ENCODE measurements at regions not wholly inside any gene's neighbourhood (a gene's known extent, or its start where the extent isn't known, plus 50 kb on each side); places are given as distances from the start of the nearest gene placed in this dataset.

DNA sequence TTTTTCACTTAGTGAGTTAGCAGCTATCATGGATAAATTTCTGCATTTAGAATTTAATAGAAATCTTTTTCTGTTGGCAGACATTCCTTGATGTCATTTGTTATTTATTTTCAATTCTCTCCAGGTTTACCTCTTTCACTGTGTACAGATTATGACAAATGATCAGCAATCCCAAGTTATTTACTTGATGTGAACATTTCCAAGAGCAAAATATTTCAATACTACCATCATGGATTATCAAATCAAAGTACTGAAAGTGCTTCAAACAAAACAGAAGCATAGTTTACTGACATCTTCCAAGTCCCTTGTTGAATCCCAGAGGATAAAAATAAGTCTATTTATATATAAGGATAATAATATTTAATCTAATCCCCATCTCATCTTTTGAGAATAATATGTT is 852.2 kb upstream of the CITED2 start:
- Histone ChIP-seq H3K9me3 (no peaks in the 10 kb centered on the region), H3K27me3 (ENCODE audit: low read depth) (no peaks in the 10 kb centered on the region), H3K4me3 (no peak overlapping the region), H3K4me1 (no peaks in the 10 kb centered on the region), H3K36me3 (no peaks in the 10 kb centered on the region), H3K27ac (no peak overlapping the region)
- TF ChIP-seq, protein P1, sequence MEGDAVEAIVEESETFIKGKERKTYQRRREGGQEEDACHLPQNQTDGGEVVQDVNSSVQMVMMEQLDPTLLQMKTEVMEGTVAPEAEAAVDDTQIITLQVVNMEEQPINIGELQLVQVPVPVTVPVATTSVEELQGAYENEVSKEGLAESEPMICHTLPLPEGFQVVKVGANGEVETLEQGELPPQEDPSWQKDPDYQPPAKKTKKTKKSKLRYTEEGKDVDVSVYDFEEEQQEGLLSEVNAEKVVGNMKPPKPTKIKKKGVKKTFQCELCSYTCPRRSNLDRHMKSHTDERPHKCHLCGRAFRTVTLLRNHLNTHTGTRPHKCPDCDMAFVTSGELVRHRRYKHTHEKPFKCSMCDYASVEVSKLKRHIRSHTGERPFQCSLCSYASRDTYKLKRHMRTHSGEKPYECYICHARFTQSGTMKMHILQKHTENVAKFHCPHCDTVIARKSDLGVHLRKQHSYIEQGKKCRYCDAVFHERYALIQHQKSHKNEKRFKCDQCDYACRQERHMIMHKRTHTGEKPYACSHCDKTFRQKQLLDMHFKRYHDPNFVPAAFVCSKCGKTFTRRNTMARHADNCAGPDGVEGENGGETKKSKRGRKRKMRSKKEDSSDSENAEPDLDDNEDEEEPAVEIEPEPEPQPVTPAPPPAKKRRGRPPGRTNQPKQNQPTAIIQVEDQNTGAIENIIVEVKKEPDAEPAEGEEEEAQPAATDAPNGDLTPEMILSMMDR (IDR thresholded peaks at IDR 0.05): no peak
- intact Hi-C loops (cut with DNase I): no loop called here
- ATAC-seq: no peak
- no peak for DNase-seq

DNA sequence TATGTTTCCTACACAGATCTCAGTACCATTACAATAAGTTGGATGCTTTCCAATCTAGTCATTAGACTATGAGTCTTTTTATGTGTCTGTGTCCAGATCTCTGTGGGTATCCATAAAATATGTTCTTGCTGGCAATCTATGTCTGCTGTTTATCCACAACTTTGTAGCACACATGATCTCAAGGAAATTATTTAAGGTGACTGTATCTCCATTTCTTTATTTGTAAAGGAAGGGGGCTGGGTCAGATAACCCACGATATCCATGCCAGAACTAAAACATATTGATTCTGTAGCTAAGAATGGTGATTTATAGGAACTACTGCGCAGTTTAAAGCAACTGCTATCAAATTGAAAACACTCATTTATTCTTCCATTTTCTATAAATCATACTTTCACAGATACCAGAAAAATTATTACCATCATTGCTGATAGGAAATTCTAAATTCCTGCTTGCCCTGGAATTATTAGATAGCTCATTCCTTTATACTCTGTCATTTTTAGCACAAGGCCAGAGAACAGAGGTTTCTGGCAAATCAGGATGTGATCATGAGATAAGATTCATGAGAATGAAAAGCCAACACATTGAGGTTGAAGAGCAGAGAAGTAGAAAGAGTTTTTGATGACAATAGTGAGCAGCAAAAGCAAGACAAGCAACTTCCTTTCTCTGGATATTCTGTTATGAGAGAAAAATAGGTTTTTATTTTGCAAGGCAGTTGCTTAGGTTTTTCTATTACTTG is 851.4 kb upstream of the CITED2 start:
- no peak for ATAC-seq
- Histone ChIP-seq H3K36me3 (no peaks in the 10 kb centered on the region), H3K4me1 (no peaks in the 10 kb centered on the region), H3K27me3 (ENCODE audit: low read depth) (no peaks in the 10 kb centered on the region), H3K9me3 (no peaks in the 10 kb centered on the region), H3K4me3 (no peak overlapping the region), H3K27ac (no peak overlapping the region)
- TF ChIP-seq, protein P1 (IDR thresholded peaks at IDR 0.05): no peak
- intact Hi-C loops (cut with DNase I): no loop called here
- DNase-seq: no peak

DNA sequence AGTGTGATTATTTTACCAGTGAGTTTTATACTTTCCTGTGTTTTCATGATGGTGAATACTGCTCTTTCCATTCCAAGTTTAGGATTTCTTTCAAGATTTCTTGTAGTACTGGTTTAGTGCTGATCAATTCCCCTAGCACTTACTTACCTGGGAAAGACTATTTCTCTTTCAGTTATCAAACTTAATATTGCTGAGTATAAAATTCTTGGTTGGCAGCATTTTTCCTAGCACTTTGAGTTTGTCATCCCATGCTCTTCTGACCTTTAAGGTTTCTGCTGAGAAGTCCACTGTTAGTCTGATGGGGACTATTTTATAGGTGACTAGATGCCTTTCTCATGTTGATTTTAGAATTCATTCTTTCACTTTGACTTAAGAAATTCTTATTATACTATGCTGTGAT is 842.8 kb upstream of the CITED2 start:
- ATAC-seq (no peak), DNase-seq (no peak)
- intact Hi-C loops (cut with DNase I): no loop called here
- Histone ChIP-seq H3K27me3 (ENCODE audit: low read depth) (no peaks in the 10 kb centered on the region), H3K27ac (no peak overlapping the region), H3K4me3 (no peak overlapping the region), H3K4me1 (no peaks in the 10 kb centered on the region), H3K36me3 (no peaks in the 10 kb centered on the region), H3K9me3 (peaks cover 20% of the 10 kb centered on the region)
- TF ChIP-seq, protein P1 (IDR thresholded peaks at IDR 0.05): no peak

DNA sequence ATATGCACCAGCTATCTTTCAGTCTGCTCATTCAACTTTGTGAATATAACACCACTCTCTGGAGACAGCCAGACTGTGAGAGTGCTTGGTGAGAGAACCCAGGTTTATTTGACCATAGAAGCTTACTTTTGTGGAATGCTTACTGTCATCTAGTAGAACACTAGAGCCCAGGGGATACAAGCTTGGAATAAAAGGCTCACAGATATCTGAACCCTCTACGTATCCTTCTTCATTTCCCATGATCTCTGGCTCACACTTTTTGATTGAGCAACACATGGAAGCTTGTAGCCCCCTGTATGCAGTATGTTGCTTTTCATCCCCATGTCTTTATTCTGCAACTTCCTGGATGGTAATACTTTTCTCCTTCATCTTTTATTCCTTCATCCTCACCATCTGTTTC is 835.3 kb upstream of the CITED2 start:
- H3K4me1 ChIP-seq: no peaks in the 10 kb centered on the region
- ATAC-seq (no peak), DNase-seq (no peak)
- intact Hi-C loops (cut with DNase I): no loop called here
- H3K9me3 ChIP-seq: no peaks in the 10 kb centered on the region
- no peaks in the 10 kb centered on the region for H3K36me3 ChIP-seq
- no peaks in the 10 kb centered on the region for H3K27me3 ChIP-seq (ENCODE audit: low read depth)
- H3K27ac ChIP-seq: no peak overlapping the region
- TF ChIP-seq, protein P1 (IDR thresholded peaks at IDR 0.05): no peak
- no peak overlapping the region for H3K4me3 ChIP-seq

DNA sequence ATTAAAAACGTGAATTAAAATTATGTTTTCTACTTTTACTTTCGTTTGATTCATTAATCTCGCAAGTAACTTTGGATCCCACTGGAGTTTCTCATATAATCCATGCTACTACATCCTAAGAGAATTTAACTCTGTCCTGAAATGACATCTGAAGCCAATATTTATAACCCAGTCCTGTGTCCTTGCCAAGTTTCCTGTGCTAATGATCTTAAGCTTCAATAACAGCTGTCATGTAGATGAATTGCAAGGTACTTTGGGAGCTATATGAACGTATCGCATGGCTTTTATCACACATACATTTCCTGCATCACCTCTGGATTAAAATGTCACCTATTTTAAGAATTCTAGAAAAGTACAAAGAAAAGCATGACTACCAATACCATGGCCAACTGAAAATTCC is 833.8 kb upstream of the CITED2 start:
- DNase-seq (no peak), ATAC-seq (no peak)
- H3K27ac ChIP-seq: no peak overlapping the region
- no peaks in the 10 kb centered on the region for H3K9me3 ChIP-seq
- H3K27me3 ChIP-seq (ENCODE audit: low read depth): no peaks in the 10 kb centered on the region
- peaks cover 5% of the 10 kb centered on the region for H3K4me1 ChIP-seq
- TF ChIP-seq, protein P1 (IDR thresholded peaks at IDR 0.05): no peak
- H3K36me3 ChIP-seq: no peaks in the 10 kb centered on the region
- intact Hi-C loops (cut with DNase I): no loop called here
- H3K4me3 ChIP-seq: no peak overlapping the region

All from lower lobe of right lung (tissue), 2 donors.